Activated CD8-positive, alpha-beta memory T cell treated with anti-CD3 and anti-CD28 coated beads, Interleukin-2, amount 10 ng/mL, durations not matched to agents 7 days and 5 days (primary cell): ENCODE measurements at regions not wholly inside any gene's neighbourhood (a gene's known extent, or its start where the extent isn't known, plus 50 kb on each side); places are given as distances from the start of the nearest gene placed in this dataset.

ENCODE experiments used
- ATAC-seq: fragments of 150-1000 bp; cut with Tn5 transposase; one replicate; pipeline ENCODE4 v1.10.0; 2021; ENCODE audit warnings: moderate library complexity
- CTCF ChIA-PET: fragments of 350-600 bp; sonication (Branson Sonifier 250); formaldehyde crosslinking; loops from one replicate; lab custom pipeline; 2021; ENCODE audit warnings: antibody characterized with exemption; lab: Charles Lee
- DNase-seq: peaks from one replicate; pipeline ENCODE4 v3.0.0-alpha.2; 2020
- H3K27ac Mint-ChIP-seq: one replicate; pipeline ENCODE4 v1.8.0; 2021; ENCODE audit warnings: mild to moderate bottlenecking, mixed read lengths
- H3K27me3 Mint-ChIP-seq: one replicate; pipeline ENCODE4 v1.8.0; 2021; ENCODE audit warnings: mixed read lengths
- H3K36me3 Mint-ChIP-seq: one replicate; pipeline ENCODE4 v1.8.0; 2021; ENCODE audit warnings: mild to moderate bottlenecking, mixed read lengths
- H3K4me1 Mint-ChIP-seq: one replicate; pipeline ENCODE4 v1.8.0; 2021; ENCODE audit warnings: mixed read lengths
- H3K4me3 Mint-ChIP-seq: one replicate; pipeline ENCODE4 v1.8.0; 2021; ENCODE audit warnings: mild to moderate bottlenecking, moderate library complexity, mixed read lengths
- H3K9me3 Mint-ChIP-seq: one replicate; pipeline ENCODE4 v1.8.0; 2022; ENCODE audit warnings: low read depth, mixed read lengths

DNA sequence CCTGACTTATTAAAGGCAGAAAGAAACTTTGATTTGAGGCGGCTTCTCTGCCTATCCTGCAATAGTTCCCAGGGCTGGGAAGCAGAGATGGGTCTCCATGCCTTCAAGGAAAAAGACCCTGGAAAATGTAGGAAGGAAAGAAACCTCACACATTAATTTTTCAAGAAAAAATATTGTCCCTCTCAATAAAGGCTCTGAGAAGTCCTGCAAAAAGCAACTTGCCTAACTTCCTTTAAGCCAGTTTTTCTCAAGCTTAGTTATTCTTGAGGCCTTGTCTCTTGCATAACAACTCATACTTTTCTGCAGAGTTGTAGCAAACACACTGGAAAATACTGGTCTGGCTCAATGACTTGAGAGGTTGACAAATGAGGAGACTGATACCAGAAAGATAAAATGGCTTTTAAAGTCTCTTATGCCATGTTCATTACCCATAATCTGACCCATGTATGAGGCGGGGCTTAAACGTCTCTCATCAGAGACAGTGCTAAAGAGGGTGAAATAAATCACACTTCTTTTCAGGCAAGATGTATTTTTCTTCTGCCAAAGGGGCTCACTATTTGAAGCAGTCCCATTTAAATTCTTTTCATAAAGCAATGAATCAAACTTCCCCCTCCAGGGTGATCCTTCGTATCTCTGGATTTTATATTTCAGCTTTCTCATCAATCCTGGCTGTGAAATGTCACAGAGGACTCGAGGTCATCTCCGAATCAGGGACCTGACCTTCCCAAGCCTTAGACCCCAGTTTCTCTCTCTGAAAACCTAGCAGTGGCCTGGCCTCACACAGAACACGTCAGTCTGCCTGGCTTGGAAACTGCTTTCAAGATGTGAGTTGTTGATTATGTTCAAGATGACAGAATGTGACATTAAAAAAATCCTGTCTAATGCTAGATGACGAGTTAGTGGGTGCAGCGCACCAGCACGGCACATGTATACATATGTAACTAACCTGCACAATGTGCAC lies 82.3 kb upstream of the KCNG1 start:
- H3K4me1 Mint-ChIP-seq: no peaks in the 10 kb centered on the region
- CTCF ChIA-PET: no interaction called here
- H3K27me3 Mint-ChIP-seq: peaks cover 38% of the 10 kb centered on the region
- DNase-seq: no peak
- no peaks in the 10 kb centered on the region for H3K9me3 Mint-ChIP-seq
- H3K27ac Mint-ChIP-seq: no peak overlapping the region
- no peak for ATAC-seq
- H3K36me3 Mint-ChIP-seq: no peaks in the 10 kb centered on the region
- no peak overlapping the region for H3K4me3 Mint-ChIP-seq

DNA sequence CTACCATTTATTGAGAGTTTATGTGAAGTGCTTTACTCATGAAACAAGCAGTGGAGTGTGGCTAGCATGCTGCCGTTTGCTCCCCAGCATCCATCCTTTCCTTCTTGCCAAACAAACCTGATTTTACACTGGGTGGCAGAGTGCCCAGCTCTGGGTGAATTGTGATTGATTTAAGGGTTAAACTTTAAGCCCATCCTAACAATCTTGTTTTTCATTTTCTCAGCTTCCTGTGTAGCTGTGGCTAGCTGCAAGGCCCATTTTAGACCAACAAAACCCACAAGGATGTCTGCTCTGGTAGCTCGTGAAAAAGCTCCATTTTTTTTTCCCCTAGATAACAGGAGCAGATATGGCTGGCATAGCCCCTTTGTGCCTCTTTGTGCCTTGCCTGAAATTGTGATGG lies 77.7 kb upstream of the KCNG1 start:
- H3K4me1 Mint-ChIP-seq: no peaks in the 10 kb centered on the region
- CTCF ChIA-PET: no interaction called here

DNA sequence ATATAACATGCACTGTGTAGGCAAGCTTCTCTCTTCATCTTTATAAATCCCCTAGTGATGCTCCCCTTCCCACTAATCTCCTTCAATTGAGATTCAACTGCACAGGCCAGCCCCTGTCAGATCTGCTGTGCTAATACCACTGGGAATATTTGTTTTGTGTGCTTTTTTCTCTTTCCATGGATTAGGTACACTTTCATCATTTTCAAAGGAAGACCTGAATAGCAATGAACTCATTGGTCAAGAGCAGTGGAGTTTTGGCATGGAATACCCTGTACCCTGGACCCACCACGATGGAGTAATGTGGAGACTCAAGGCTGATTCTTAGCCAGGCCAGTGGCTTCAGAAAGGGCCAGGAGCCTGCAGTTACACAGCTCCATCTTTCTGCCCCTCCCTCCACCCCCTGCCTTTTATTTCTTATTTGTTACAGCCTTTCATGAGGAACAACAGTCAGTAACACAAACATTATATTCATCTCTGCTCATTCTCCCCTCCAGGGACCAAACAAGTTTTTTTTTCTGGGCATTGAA lies 75.4 kb upstream of the KCNG1 start:
- CTCF ChIA-PET: no interaction called here
- DNase-seq (no peak), ATAC-seq (no peak)
- Mint-ChIP-seq H3K27ac (no peak overlapping the region), H3K9me3 (no peaks in the 10 kb centered on the region), H3K4me3 (no peak overlapping the region), H3K36me3 (no peaks in the 10 kb centered on the region), H3K27me3 (peaks cover 54% of the 10 kb centered on the region), H3K4me1 (no peaks in the 10 kb centered on the region)

More for the DNA sequence above, 77.7 kb upstream of the KCNG1 start:
- Mint-ChIP-seq H3K27me3 (peaks cover 46% of the 10 kb centered on the region), H3K36me3 (no peaks in the 10 kb centered on the region), H3K4me3 (no peak overlapping the region), H3K27ac (no peak overlapping the region), H3K9me3 (no peaks in the 10 kb centered on the region)
- no peak for ATAC-seq
- DNase-seq: no peak

DNA sequence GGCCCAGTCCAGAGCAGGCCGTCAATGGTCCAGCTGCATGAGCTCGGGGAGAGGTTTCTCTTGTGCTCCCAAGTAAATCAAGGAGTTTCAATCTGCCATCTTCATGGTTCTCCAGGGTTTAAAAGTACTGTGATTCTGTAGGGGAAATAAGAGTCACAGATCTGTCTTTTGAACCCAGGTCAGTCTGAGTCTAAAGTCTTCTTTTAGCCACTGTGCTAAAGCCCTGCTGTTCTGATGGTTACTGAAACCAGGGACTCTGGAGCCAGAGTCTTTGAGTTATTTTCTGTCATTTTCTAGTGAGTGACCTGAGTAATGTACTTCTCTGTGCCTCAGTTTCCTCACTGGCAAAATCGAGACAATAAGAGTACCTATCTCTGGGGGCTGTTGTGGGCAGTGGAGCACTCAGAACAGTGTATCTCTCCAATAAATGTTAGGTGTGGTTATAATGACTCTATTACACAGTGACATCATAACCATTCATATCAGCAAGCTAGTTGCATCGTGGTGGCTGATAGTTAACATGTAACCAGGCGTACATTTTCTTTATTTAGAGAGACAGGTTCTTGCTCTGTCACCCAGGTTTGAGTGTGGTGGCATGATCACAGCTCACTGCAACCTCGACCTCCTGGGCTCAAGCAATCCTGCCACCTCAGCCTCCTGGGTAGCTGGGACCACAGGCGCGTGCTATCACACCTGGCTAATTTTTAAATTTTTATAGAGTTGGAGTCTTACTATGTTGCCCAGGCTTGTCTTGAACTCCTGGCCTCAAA lies 74.6 kb upstream of the KCNG1 start:
- H3K4me3 Mint-ChIP-seq: no peak overlapping the region

DNA sequence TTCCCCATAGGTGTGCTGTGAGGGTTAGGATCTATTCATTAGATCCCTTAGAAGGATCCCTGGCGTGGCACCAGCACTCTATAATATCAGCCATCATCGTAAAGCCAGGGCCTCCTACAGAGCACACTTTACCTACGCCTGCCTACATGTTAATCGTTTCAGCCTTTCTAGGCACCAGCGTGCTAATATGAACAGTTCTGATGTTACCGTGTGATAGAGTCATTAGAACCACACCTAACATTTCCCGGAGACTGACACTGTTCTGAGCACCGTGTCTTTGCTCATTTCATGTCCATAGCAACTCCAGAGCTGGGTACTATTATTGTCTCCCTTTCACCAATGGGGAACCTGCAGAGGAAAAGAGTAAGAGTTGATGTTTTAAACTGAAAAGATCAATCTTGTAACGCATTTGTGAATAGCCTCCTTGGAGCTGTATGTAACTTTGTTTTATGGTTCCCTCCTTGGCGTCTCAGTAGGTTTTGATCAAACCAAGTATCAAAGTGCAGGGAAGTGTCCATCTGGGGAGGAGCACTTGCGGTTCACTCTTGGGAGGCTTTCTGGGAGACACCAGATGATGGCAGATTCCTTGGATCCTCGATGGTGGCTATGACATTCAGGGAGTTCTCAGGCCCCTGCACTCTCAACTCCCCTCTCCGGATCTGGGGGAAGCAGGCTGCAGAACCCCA lies 73.8 kb upstream of the KCNG1 start:
- no peaks in the 10 kb centered on the region for H3K9me3 Mint-ChIP-seq
- H3K36me3 Mint-ChIP-seq: no peaks in the 10 kb centered on the region
- H3K4me3 Mint-ChIP-seq: no peak overlapping the region
- no peak for DNase-seq
- CTCF ChIA-PET: no interaction called here
- H3K27ac Mint-ChIP-seq: no peak overlapping the region
- no peak for ATAC-seq
- H3K4me1 Mint-ChIP-seq: peaks cover 6% of the 10 kb centered on the region
- H3K27me3 Mint-ChIP-seq: peaks cover 64% of the 10 kb centered on the region

More for the DNA sequence above, 74.6 kb upstream of the KCNG1 start:
- peaks cover 58% of the 10 kb centered on the region for H3K27me3 Mint-ChIP-seq
- H3K36me3 Mint-ChIP-seq: no peaks in the 10 kb centered on the region
- H3K27ac Mint-ChIP-seq: no peak overlapping the region
- DNase-seq: no peak
- H3K9me3 Mint-ChIP-seq: no peaks in the 10 kb centered on the region
- H3K4me1 Mint-ChIP-seq: peaks cover 1% of the 10 kb centered on the region
- CTCF ChIA-PET: interaction anchor here (0.6 kb wide), 2 partner anchors 127 to 210 kb away, joined by 3 to 4 read pairs; no protein-coding TSS in a partner anchor
- no peak for ATAC-seq

DNA sequence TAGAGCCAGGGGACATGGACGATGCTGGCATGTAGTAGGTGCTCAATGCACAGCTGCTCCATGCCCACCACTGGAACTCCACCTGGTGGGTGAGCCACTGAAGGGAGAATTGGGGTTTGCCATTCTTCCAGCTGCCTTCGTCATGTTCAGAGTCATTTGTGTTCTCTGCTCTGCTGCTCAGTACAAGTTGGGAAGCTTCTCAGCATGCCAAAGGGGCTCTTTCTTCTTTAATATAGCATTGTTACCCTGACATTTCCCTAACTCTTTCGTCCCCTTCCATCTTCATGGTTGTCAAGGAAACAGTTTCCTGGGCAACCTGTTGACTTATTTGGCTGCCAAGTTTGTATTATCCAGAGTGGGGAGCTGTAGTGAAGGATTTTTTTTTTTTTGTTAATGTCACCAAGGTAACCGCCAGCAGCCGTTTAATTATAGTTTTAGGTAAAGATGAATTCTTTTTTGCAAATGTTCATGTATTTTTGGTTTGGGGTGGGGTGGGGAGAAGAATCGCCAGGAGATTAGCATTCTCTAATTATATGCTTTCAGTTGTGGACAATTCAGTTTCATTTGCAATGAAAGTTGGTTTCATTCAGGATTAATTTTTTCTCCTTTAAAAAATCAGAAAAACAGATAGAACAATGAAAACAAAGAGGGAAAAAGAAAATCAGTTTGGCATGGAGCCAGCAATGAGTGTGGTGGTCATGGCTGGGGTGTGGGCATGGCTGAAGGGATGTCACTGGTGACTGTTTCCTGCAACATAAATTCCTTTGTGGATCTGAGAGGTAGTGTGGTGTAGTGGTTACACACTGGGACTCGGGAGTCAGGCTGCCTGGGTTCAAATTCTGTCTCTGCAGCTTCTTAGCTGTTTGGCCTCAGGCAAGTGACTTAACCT lies 73.0 kb upstream of the KCNG1 start:
- no peak overlapping the region for H3K4me3 Mint-ChIP-seq
- ATAC-seq (no peak), DNase-seq (no peak)
- H3K27me3 Mint-ChIP-seq: peaks cover 67% of the 10 kb centered on the region
- no peak overlapping the region for H3K27ac Mint-ChIP-seq
- CTCF ChIA-PET: no interaction called here
- H3K36me3 Mint-ChIP-seq: no peaks in the 10 kb centered on the region
- H3K4me1 Mint-ChIP-seq: peaks cover 6% of the 10 kb centered on the region
- no peaks in the 10 kb centered on the region for H3K9me3 Mint-ChIP-seq

DNA sequence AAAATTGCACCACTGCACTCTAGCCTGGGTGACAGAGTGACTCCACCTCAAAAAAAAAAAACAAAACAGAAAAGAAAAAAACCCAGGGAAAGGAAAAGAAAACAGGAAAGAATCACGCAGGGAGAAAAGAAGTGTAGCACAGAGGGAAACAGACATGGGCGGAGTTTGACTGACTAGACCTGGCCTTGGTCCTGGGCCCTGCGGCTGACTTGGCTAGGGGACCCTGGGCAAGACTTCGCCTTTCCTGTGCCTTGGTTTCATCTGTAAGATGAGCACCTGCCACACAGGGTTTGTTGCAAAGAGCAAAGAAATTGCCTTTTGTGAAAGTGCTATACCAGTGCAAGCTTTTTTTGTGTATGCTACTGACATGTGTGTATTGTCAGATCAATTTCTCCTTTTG lies 71.3 kb upstream of the KCNG1 start:
- DNase-seq (no peak), ATAC-seq (no peak)
- Mint-ChIP-seq H3K27me3 (peaks cover 65% of the 10 kb centered on the region), H3K9me3 (no peaks in the 10 kb centered on the region), H3K4me3 (no peak overlapping the region), H3K36me3 (no peaks in the 10 kb centered on the region), H3K4me1 (peaks cover 6% of the 10 kb centered on the region), H3K27ac (no peak overlapping the region)
- CTCF ChIA-PET: interaction anchor here (0.6 kb wide), 1 partner anchor 43 kb away, joined by 3 read pairs; no protein-coding TSS in a partner anchor

DNA sequence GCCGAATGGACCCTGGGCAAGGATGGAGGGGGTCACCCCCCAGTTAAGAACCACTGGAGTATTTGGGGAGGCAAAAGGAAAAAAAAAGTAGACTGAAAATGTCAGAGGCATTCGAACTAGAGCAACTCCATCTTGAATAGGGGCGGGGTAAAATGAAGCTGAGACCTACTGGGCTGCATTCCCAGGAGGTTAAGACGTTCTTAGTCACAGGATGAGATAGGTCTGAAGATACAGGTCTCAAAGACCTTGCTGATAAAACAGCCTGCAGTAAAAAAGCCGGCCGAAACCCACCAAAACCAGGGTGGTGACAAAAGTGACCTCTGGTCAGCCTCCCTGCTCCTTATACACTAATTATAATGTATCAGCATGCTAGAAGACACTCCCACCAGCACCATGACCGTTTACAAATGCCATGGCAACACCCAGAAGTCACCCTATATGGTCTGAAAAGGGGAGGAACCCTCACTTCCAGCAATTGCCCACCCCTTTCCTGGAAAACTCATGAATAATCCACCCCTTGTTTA lies 70.4 kb upstream of the KCNG1 start:
- DNase-seq (no peak), ATAC-seq (no peak)
- H3K4me1 Mint-ChIP-seq: peaks cover 6% of the 10 kb centered on the region
- CTCF ChIA-PET: no interaction called here
- no peak overlapping the region for H3K4me3 Mint-ChIP-seq
- H3K9me3 Mint-ChIP-seq: no peaks in the 10 kb centered on the region
- H3K27ac Mint-ChIP-seq: no peak overlapping the region
- H3K36me3 Mint-ChIP-seq: no peaks in the 10 kb centered on the region
- peaks cover 58% of the 10 kb centered on the region for H3K27me3 Mint-ChIP-seq

DNA sequence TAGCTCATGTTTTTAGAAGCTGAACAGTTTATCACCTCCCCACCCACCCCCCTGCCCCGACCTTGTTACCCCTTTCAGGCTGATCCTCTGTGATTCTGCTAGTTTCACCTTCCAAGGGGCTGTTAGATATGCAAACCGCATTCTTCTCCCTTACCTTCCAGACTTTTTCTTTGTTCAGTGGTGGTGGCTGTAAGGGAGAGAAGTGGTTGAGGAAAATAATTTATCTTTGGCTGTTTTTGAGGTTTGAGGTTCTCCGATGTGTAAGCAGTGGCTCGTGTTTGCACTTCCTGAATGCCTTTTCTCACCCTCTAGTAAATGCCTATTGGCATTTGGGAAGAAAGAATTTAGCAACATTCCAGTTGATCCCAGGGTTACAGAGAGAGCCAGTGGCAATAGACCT lies 69.4 kb upstream of the KCNG1 start:
- no peaks in the 10 kb centered on the region for H3K36me3 Mint-ChIP-seq
- no peak overlapping the region for H3K27ac Mint-ChIP-seq
- CTCF ChIA-PET: interaction anchor here (1.0 kb wide), 1 partner anchor 105 kb away, joined by 3 read pairs; no protein-coding TSS in a partner anchor
- no peak for ATAC-seq
- H3K27me3 Mint-ChIP-seq: peaks cover 60% of the 10 kb centered on the region
- peaks cover 6% of the 10 kb centered on the region for H3K4me1 Mint-ChIP-seq
- H3K4me3 Mint-ChIP-seq: no peak overlapping the region
- no peak for DNase-seq
- no peaks in the 10 kb centered on the region for H3K9me3 Mint-ChIP-seq

DNA sequence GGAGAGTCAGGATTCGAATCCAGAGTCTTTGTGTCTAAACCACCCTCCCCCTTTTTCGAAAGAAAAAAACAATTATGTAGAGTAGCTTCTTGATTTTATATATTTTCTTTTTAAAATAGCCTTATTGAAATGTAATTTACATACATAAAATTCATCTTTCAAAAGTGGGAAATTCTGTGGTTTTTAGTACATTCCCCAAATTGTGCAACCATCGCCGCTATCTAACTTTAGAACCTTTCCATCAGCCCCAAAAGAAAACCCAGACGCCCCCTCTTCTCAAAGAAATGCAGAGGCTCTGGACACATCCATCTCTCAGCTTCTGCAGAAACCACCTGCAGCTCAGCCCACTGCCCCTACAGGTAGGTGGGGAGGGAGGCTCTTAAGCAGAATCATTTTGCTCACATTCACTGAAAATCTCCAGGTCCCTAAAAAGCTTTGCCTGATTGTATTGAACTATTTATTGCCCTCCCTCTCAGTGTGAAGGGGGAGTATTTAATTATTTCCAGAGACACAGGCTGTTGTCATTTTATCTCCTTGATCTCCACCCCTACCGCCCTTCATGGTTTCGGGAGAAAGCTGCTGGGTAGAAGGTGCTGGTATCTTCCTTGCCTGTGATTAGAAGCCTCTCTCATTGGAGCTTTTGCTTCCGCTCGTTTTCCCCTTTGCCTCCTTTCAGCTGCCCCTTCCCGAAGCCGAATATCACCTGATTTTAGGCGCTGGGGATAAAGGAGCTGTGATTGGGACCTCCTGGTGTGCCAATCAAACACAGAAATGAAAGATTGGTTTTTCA lies 68.7 kb upstream of the KCNG1 start:
- peaks cover 61% of the 10 kb centered on the region for H3K27me3 Mint-ChIP-seq
- CTCF ChIA-PET: interaction anchor here (1.0 kb wide), 2 partner anchors 10 to 104 kb away, joined by 3 read pairs; no protein-coding TSS in a partner anchor

DNA sequence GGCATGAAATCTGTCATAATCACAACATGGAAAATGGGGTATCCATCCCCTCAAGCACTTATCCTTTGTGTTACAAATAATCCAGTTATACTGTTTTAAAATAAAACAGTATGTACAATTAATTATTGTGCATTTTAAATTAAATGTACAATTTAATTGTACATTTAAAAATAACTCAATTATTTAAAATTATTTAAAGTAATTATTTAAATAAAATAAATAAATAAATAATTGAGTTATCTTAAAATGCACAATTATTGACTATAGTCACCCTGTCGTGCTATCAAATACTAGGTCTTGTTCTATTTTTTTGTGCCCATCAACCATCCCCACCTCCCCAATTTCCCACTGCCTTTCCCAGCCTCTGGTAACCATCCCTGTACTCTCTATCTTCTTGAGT lies 66.9 kb upstream of the KCNG1 start:
- H3K4me3 Mint-ChIP-seq: no peak overlapping the region
- H3K27ac Mint-ChIP-seq: no peak overlapping the region
- peaks cover 60% of the 10 kb centered on the region for H3K27me3 Mint-ChIP-seq
- no peaks in the 10 kb centered on the region for H3K36me3 Mint-ChIP-seq
- DNase-seq (no peak), ATAC-seq (no peak)
- CTCF ChIA-PET: no interaction called here
- peaks cover 6% of the 10 kb centered on the region for H3K4me1 Mint-ChIP-seq
- H3K9me3 Mint-ChIP-seq: no peaks in the 10 kb centered on the region

More for the DNA sequence above, 68.7 kb upstream of the KCNG1 start:
- DNase-seq: no peak
- no peak for ATAC-seq
- Mint-ChIP-seq H3K4me1 (peaks cover 6% of the 10 kb centered on the region), H3K27ac (no peak overlapping the region), H3K36me3 (no peaks in the 10 kb centered on the region), H3K4me3 (no peak overlapping the region), H3K9me3 (no peaks in the 10 kb centered on the region)
